ENCODE measurements at regions not wholly inside any gene's neighbourhood (a gene's known extent, or its start where the extent isn't known, plus 50 kb on each side); places are given as distances from the start of the nearest gene placed in this dataset.

GRCh38 chr12:77777274-77777673, 53.4 kb upstream of the NAV3 start:
- DNase-seq = no peak

GRCh38 chr12:77774761-77775160, 55.9 kb upstream of the NAV3 start:
- DNase-seq = no peak

- no peak for DNase-seq
Observed at GRCh38 chr12:77772676-77773298, 57.9 kb upstream of the NAV3 start.

GRCh38 chr12:77768558-77768957, 62.1 kb upstream of the NAV3 start:
- DNase-seq = no peak

GRCh38 chr12:77767756-77768343, 62.8 kb upstream of the NAV3 start:
- no peak for DNase-seq

GRCh38 chr12:77767335-77767734, 63.4 kb upstream of the NAV3 start:
- no peak for DNase-seq

GRCh38 chr12:77766224-77766623, 64.5 kb upstream of the NAV3 start:
- DNase-seq = no peak

- no peak for DNase-seq
Observed at GRCh38 chr12:77761286-77761685, 69.4 kb upstream of the NAV3 start.

- DNase-seq = no peak
Observed at GRCh38 chr12:77760271-77761025, 70.2 kb upstream of the NAV3 start.

GRCh38 chr12:77754086-77754485, 76.6 kb upstream of the NAV3 start:
- DNase-seq = no peak

GRCh38 chr12:77751939-77752338, 78.8 kb upstream of the NAV3 start:
- DNase-seq = no peak

- DNase-seq = no peak
Observed at GRCh38 chr12:77746096-77746495, 84.6 kb upstream of the NAV3 start.

- DNase-seq = no peak
Observed at GRCh38 chr12:77745624-77746023, 85.1 kb upstream of the NAV3 start.

GRCh38 chr12:77742631-77743030, 88.1 kb upstream of the NAV3 start:
- no peak for DNase-seq

- no peak for DNase-seq
Observed at GRCh38 chr12:77741974-77742517, 88.6 kb upstream of the NAV3 start.

- no peak for DNase-seq
Observed at GRCh38 chr12:77736219-77736965, 94.3 kb upstream of the NAV3 start.

GRCh38 chr12:77734214-77734883, 96.3 kb upstream of the NAV3 start:
- DNase-seq = no peak

GRCh38 chr12:77728018-77728417, 102.7 kb upstream of the NAV3 start:
- no peak for DNase-seq

- no peak for DNase-seq
Observed at GRCh38 chr12:77727442-77728001, 103.2 kb upstream of the NAV3 start.

- DNase-seq = no peak
Observed at GRCh38 chr12:77725611-77726010, 105.1 kb upstream of the NAV3 start.

Data from amygdala (tissue), 56 donors.